GM13977 (cell line): ENCODE measurements at regions not wholly inside any gene's neighbourhood (a gene's known extent, or its start where the extent isn't known, plus 50 kb on each side); places are given as distances from the start of the nearest gene placed in this dataset.

ENCODE experiments used
- DNase-seq: peaks from one replicate; pipeline ENCODE4 v3.0.0; 2012; ENCODE audit warnings: low spot score
- in situ Hi-C: fragments of 300-500 bp; cut with MboI; formaldehyde crosslinking; loops from one replicate; pipeline ENCODE4 v1.12.0; 2022; ENCODE audit warnings: low sequenced_read_pairs, low pct_unique_long_range_greater_than_20kb, mixed read lengths, inconsistent platforms; ENCODE audit not compliant: unreplicated experiment
- TF ChIP-seq, protein P1 (sequence below): IDR thresholded peaks from 2 replicates; pipeline ENCODE4 v1.5.1; 2012; ENCODE audit warnings: mild to moderate bottlenecking, control low read depth; ENCODE audit not compliant: insufficient read depth; ENCODE audit errors: extremely low read depth, missing control alignments

DNA sequence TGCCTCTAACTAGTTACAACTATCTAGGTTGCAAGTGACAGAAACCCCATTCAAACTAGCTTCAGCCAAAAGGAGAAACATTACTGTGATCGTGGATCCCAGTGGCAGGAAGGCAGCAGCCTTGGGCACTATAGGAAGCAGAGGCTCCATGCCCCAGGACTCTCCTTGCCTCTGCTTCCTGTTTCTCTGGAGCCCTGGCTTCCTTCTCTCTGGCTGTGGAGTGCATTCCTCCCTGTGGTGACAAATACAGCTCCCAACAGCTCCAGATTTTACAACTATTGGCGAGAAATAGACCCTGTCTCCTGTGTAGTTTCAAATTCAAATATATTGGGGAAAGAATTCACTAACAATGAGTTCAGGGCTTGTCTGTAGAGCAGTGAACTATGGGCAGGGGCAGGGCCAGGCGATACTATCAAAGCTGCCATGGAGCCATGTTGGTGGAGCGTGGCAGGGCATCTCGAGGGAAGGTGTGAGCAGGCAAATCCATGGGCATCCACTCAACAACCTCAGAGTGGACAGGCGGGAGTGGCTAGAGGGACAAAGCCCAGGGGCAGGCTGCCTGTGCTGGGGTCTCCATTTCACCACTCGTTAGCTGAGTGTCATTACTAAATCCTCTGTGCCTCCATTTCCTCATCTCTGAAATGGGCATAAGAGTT, 189.5 kb downstream of the ERCC6L2 start:
- in situ Hi-C loops: no loop called here
- TF ChIP-seq, protein P1, sequence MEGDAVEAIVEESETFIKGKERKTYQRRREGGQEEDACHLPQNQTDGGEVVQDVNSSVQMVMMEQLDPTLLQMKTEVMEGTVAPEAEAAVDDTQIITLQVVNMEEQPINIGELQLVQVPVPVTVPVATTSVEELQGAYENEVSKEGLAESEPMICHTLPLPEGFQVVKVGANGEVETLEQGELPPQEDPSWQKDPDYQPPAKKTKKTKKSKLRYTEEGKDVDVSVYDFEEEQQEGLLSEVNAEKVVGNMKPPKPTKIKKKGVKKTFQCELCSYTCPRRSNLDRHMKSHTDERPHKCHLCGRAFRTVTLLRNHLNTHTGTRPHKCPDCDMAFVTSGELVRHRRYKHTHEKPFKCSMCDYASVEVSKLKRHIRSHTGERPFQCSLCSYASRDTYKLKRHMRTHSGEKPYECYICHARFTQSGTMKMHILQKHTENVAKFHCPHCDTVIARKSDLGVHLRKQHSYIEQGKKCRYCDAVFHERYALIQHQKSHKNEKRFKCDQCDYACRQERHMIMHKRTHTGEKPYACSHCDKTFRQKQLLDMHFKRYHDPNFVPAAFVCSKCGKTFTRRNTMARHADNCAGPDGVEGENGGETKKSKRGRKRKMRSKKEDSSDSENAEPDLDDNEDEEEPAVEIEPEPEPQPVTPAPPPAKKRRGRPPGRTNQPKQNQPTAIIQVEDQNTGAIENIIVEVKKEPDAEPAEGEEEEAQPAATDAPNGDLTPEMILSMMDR: no peak
- DNase-seq: no peak

DNA sequence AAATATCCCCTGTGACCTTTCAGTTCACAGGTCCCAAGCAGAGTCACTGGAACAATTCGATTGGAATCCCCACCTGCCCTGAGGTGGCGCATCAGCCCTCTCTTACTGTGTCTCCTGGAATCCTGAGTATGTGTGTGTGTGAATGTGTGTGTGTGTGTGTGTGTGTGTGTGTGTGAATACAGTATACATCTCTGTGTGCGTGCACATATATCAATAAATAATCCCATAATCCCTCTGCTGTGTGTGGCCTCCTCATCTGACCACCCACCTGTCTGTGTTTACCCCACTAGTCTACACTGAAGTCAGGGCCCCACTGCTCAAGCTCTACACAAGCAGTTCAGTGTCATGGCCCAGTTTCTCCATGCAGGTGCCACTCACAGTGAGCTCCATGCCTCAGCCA, 187.4 kb downstream of the ERCC6L2 start:
- DNase-seq: no peak
- in situ Hi-C loops: no loop called here
- TF ChIP-seq, protein P1: no peak

DNA sequence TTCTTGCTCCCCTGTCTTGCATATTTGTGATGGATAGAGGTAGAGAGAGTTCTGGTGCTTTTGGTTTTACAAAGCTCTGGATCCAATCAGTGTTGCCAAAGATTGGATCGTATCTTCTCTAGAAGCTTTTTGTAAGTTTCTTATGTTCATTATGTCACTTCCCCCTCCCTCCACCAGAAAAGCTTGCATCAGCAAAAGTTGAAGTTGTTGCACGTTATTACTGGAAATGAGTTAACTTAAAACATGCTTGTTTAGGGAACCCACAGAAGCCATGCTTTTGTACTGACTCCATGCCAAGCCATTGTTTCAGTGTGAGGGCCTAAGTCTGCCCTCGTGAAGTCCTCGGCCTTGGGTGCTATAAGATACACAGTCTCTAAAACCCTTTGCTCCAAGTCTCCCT, 186.5 kb downstream of the ERCC6L2 start:
- TF ChIP-seq, protein P1: no peak
- DNase-seq: no peak
- in situ Hi-C loops: no loop called here

DNA sequence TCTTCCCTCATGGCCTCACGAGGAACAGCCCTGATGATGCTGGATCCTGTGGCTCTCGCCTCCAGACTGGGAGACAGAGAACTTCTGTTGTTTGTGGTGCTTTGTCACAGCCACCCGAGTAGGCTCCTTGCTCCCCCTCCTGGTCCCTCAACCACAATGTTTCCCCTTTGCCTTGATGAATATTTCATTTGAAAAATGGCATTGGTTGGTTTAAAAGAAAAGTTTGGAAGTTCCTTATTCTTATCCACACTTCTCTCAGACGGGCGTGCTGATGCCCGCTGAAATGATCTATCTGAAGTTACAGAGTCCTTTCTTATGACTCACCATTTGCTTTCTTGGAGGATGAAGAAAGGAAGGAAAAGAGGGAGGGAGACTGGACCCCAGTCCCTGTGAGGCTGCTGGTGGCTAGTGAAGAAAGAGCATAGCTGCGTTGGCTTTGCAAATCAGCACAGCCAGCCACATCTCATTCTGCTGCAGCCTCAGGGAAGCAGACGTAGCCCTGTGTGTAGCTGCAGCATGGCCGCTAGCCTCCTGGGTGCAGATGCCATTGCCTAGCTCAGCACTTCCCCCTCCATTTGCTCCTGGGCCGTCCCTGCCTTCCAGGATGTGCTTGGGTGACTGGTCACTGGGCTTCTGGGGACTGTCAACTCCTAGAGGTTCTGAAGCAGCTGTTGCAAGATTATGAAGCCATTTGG, 185.9 kb downstream of the ERCC6L2 start:
- TF ChIP-seq, protein P1: peak; percentile 49
- in situ Hi-C loops: no loop called here
- DNase-seq: peak; percentile 54

DNA sequence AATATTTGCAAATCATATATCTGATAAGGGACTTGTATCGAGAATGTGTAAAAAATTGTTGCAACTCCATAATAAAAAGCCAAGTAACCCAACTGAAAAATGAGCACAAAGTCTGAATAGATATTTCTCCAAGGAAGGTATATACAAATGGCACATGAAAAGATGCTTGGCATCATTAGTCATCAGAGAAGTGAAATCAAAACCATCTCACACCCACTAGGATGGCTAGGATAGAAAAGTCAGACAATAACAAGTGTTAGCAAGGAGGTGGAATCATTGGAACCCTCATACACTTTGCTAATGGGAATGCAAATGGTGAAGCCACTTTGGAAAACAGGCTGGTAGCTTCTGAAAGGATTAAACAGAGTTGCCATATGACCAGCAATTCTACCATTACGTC, 182.7 kb downstream of the ERCC6L2 start:
- TF ChIP-seq, protein P1: no peak
- in situ Hi-C loops: no loop called here
- DNase-seq: no peak

DNA sequence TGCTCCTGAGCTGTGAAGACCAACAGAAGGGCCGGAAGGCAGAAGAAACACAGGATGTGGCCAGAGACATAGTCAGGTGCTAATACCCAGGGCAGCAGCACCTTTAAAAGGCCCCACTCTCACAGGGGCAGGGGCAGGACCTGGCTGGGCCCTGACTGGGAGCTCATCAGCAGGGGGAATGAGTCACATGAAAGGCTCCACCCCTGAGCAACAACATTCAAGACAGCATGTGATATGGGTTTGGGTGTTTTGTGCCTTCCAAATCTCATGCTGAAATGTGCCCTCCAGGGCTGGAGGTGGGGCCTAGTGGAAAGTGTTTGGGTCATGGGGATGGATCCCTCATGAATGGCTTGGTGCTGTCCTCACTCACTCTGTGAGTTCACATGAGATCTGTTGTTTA, 181.7 kb downstream of the ERCC6L2 start:
- DNase-seq: no peak
- TF ChIP-seq, protein P1: no peak
- in situ Hi-C loops: no loop called here
